Activated naive CD8-positive, alpha-beta T cell treated with anti-CD3 and anti-CD28 coated beads for 36 hours (primary cell): ENCODE measurements at regions not wholly inside any gene's neighbourhood (a gene's known extent, or its start where the extent isn't known, plus 50 kb on each side); places are given as distances from the start of the nearest gene placed in this dataset.
"Not testable (repeated sequence)": the region's sequence is repeated elsewhere in the genome, so short reads cannot be mapped to it uniquely, and the experiment has no call there.

Experiments used
- DNase-seq: peaks from one replicate; pipeline ENCODE4 v3.0.0; 2021
- H3K27ac Mint-ChIP-seq: one replicate; pipeline ENCODE4 v1.8.0; 2022; ENCODE audit warnings: mild to moderate bottlenecking, moderate library complexity, mixed read lengths
- H3K27me3 Mint-ChIP-seq: one replicate; pipeline ENCODE4 v1.8.0; 2022; ENCODE audit warnings: mild to moderate bottlenecking, mixed read lengths
- H3K36me3 Mint-ChIP-seq: one replicate; pipeline ENCODE4 v1.8.0; 2021; ENCODE audit warnings: mild to moderate bottlenecking, mixed read lengths
- H3K4me1 Mint-ChIP-seq: one replicate; pipeline ENCODE4 v1.8.0; 2021; ENCODE audit warnings: mixed read lengths
- H3K4me3 Mint-ChIP-seq: one replicate; pipeline ENCODE4 v1.8.0; 2022; ENCODE audit warnings: mild to moderate bottlenecking, moderate library complexity, mixed read lengths
- H3K9me3 Mint-ChIP-seq: one replicate; pipeline ENCODE4 v1.8.0; 2022; ENCODE audit warnings: mixed read lengths

GRCh38 chr10:80697926-80698325 lies 160.2 kb downstream of the SH2D4B start:
- peaks cover 3% of the 10 kb centered on the region for H3K27me3 Mint-ChIP-seq
- no peak for DNase-seq
- no peaks in the 10 kb centered on the region for H3K4me1 Mint-ChIP-seq
- no peaks in the 10 kb centered on the region for H3K9me3 Mint-ChIP-seq
- H3K27ac Mint-ChIP-seq = no peak overlapping the region
- no peak overlapping the region for H3K4me3 Mint-ChIP-seq
- no peaks in the 10 kb centered on the region for H3K36me3 Mint-ChIP-seq

GRCh38 chr10:80699602-80700039 lies 161.9 kb downstream of the SH2D4B start:
- H3K9me3 Mint-ChIP-seq = no peaks in the 10 kb centered on the region
- H3K4me1 Mint-ChIP-seq = no peaks in the 10 kb centered on the region
- DNase-seq = peak; percentile 73
- no peak overlapping the region for H3K27ac Mint-ChIP-seq
- no peaks in the 10 kb centered on the region for H3K36me3 Mint-ChIP-seq
- H3K4me3 Mint-ChIP-seq = no peak overlapping the region
- peaks cover 3% of the 10 kb centered on the region for H3K27me3 Mint-ChIP-seq

- H3K9me3 Mint-ChIP-seq = no peaks in the 10 kb centered on the region
- H3K4me1 Mint-ChIP-seq = no peaks in the 10 kb centered on the region
- H3K4me3 Mint-ChIP-seq = no peak overlapping the region
These were observed 162.6 kb downstream of the SH2D4B start for GRCh38 chr10:80700252-80700651.

DNA sequence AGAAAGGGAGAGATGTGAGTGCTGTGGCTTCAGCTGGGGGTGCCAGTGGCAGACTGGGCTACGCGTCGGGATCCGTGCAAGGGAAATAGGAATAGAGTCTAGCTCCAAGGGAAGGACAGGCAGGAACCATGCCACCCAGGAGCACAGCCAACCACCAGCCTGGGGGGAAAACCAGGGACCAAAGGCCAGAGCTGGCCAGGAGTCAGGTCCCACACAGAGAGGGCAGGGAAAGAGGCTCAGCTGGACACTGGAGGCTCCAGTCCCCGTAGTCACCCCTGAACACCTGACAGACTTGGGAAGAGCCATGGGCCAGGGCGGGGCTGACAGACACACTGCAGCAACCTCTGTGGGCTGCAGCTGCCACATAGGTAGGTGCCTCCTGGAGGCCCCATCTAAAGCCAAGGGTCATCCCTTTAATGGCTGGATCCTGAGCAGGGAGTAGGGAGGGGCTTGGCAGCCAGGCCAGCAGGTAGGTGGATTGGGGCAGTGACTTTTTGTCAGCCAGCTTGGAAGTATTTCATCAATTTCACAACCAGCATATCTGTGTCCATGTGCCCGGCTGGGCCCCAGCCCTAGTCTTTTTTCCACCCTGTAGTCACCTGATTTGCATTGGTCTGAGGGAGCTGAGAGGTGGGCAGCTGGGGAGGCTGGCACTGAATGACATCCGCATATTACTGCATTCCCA lies 163.2 kb downstream of the SH2D4B start:
- Mint-ChIP-seq H3K9me3 (no peaks in the 10 kb centered on the region), H3K4me1 (no peaks in the 10 kb centered on the region), H3K27ac (no peak overlapping the region), H3K27me3 (peaks cover 9% of the 10 kb centered on the region), H3K4me3 (no peak overlapping the region), H3K36me3 (no peaks in the 10 kb centered on the region)
- DNase-seq = no peak

More at GRCh38 chr10:80700252-80700651, 162.6 kb downstream of the SH2D4B start:
- H3K27ac Mint-ChIP-seq = no peak overlapping the region
- H3K27me3 Mint-ChIP-seq = peaks cover 3% of the 10 kb centered on the region
- no peak for DNase-seq
- H3K36me3 Mint-ChIP-seq = no peaks in the 10 kb centered on the region

- Mint-ChIP-seq H3K4me3 (no peak overlapping the region), H3K27ac (no peak overlapping the region), H3K27me3 (peaks cover 9% of the 10 kb centered on the region), H3K4me1 (no peaks in the 10 kb centered on the region), H3K9me3 (no peaks in the 10 kb centered on the region), H3K36me3 (no peaks in the 10 kb centered on the region)
- DNase-seq = no peak
These were observed 164.0 kb downstream of the SH2D4B start for GRCh38 chr10:80701706-80702105.

DNA sequence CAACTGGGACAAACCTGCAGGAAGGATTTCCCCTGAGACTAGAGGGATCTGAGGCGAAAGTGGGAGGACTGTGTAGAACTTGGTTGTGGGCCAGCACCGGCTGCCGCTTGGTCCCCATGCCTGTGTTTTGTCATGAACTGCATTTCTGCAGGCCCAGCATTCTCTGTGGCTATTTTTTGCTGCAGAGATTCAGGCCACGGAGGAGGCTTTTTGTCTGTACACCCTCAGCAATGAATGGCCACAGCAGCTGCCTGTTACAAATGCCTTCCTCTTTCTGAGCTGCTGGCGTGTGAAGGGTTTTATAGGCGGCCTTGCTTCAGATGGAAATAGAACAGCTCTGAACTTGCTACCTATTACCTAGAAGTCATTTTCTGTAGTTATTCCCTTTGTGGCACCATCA lies 164.4 kb downstream of the SH2D4B start:
- Mint-ChIP-seq H3K27ac (no peak overlapping the region), H3K4me1 (no peaks in the 10 kb centered on the region), H3K9me3 (no peaks in the 10 kb centered on the region), H3K36me3 (no peaks in the 10 kb centered on the region), H3K27me3 (peaks cover 9% of the 10 kb centered on the region), H3K4me3 (no peak overlapping the region)
- DNase-seq = no peak

- Mint-ChIP-seq H3K4me1 (no peaks in the 10 kb centered on the region), H3K4me3 (no peak overlapping the region), H3K27me3 (peaks cover 6% of the 10 kb centered on the region), H3K27ac (no peak overlapping the region), H3K36me3 (no peaks in the 10 kb centered on the region), H3K9me3 (no peaks in the 10 kb centered on the region)
- no peak for DNase-seq
These were observed 168.2 kb downstream of the SH2D4B start for GRCh38 chr10:80705899-80706298.

GRCh38 chr10:80708185-80708584 lies 170.5 kb downstream of the SH2D4B start:
- no peak for DNase-seq
- Mint-ChIP-seq H3K4me3 (no peak overlapping the region), H3K9me3 (no peaks in the 10 kb centered on the region), H3K27ac (no peak overlapping the region), H3K27me3 (peaks cover 10% of the 10 kb centered on the region), H3K4me1 (no peaks in the 10 kb centered on the region), H3K36me3 (no peaks in the 10 kb centered on the region)

- Mint-ChIP-seq H3K36me3 (no peaks in the 10 kb centered on the region), H3K4me3 (no peak overlapping the region), H3K4me1 (no peaks in the 10 kb centered on the region), H3K9me3 (no peaks in the 10 kb centered on the region), H3K27me3 (peaks cover 10% of the 10 kb centered on the region), H3K27ac (no peak overlapping the region)
- no peak for DNase-seq
These were observed 171.1 kb downstream of the SH2D4B start for GRCh38 chr10:80708808-80709207.

DNA sequence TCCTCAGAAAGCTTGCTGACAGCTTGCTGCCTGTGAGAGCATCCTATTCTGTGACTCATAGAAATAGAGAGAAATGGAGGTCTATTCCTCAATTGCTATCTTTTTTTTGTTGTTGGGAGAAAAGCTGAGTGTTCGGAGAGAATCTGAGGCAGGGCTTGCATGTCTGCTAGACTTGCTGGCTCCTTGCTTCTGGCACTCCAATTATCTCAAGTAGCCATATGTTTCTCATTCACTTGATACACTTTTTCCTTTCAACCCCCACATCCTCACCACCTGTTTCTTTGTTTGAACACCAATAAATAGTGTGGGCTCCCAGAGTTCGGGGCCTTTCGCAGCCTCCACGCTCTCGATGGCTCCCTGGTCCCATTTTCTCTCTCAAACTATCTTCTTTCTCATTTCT lies 172.2 kb downstream of the SH2D4B start:
- H3K27ac Mint-ChIP-seq = no peak overlapping the region
- no peak overlapping the region for H3K4me3 Mint-ChIP-seq
- no peaks in the 10 kb centered on the region for H3K4me1 Mint-ChIP-seq
- H3K9me3 Mint-ChIP-seq = no peaks in the 10 kb centered on the region
- DNase-seq = no peak
- H3K36me3 Mint-ChIP-seq = no peaks in the 10 kb centered on the region
- peaks cover 10% of the 10 kb centered on the region for H3K27me3 Mint-ChIP-seq

DNA sequence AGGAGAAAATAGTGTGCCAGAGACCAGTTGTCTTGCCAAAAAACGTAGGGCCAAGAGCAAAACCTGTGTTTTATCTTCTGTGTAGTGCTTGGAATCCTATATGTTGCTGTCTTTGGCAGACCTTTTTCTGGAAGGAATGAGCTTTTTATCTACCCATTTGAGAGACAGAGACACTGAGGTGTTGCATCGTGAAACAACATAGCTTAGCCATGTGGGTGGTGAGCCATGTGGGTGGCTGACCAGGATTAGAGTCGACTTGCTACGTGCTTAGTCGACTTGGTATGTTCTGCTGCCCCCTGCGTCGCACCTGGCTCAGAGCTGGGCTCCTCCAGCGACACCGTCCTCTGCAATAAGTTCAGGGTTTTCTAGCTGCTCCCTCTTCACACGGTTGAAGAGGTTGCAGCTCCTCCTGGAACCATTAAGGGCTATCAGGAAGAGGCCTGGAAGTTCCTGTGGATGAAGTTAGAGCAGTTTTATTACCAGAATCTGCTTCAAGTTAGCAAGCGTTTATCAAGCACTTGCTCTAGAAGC lies 175.8 kb downstream of the SH2D4B start:
- Mint-ChIP-seq H3K9me3 (no peaks in the 10 kb centered on the region), H3K4me1 (no peaks in the 10 kb centered on the region), H3K27me3 (peaks cover 4% of the 10 kb centered on the region), H3K4me3 (no peak overlapping the region), H3K27ac (no peak overlapping the region), H3K36me3 (no peaks in the 10 kb centered on the region)
- DNase-seq = no peak

- H3K27ac Mint-ChIP-seq = no peak overlapping the region
- peaks cover 4% of the 10 kb centered on the region for H3K27me3 Mint-ChIP-seq
- H3K9me3 Mint-ChIP-seq = no peaks in the 10 kb centered on the region
- no peaks in the 10 kb centered on the region for H3K36me3 Mint-ChIP-seq
- no peaks in the 10 kb centered on the region for H3K4me1 Mint-ChIP-seq
- no peak for DNase-seq
- no peak overlapping the region for H3K4me3 Mint-ChIP-seq
These were observed 176.9 kb downstream of the SH2D4B start for GRCh38 chr10:80714566-80714965.

GRCh38 chr10:80718024-80718423 lies 180.3 kb downstream of the SH2D4B start:
- peaks cover 6% of the 10 kb centered on the region for H3K9me3 Mint-ChIP-seq
- DNase-seq = no peak
- H3K27me3 Mint-ChIP-seq = no peaks in the 10 kb centered on the region
- H3K27ac Mint-ChIP-seq = no peak overlapping the region
- peaks cover 2% of the 10 kb centered on the region for H3K4me1 Mint-ChIP-seq
- H3K36me3 Mint-ChIP-seq = no peaks in the 10 kb centered on the region
- no peak overlapping the region for H3K4me3 Mint-ChIP-seq

- no peak overlapping the region for H3K4me3 Mint-ChIP-seq
- no peak for DNase-seq
- H3K9me3 Mint-ChIP-seq = peaks cover 6% of the 10 kb centered on the region
- H3K27me3 Mint-ChIP-seq = no peaks in the 10 kb centered on the region
- H3K36me3 Mint-ChIP-seq = no peaks in the 10 kb centered on the region
- no peak overlapping the region for H3K27ac Mint-ChIP-seq
- H3K4me1 Mint-ChIP-seq = peaks cover 2% of the 10 kb centered on the region
These were observed 182.2 kb downstream of the SH2D4B start for GRCh38 chr10:80719935-80720334.

DNA sequence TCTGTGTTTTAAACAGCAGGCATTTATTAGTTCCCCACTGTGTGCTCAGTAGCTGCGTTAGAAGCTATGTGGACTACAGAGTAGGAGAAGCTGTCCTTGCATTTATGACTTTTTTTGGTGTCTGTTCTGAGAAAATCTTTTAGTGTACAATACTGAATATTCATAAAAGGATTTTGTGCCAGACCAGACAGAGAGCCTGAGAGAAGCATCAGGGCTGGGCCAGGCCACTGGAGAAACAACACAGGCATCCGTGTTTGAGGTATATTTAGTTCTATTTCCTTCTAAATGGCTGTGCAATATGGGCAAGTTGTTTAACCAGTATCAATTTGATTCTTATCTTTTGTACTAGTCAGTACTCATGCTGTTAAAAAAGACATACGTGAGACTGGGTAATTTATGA lies 182.8 kb downstream of the SH2D4B start:
- Mint-ChIP-seq H3K9me3 (peaks cover 6% of the 10 kb centered on the region), H3K4me3 (no peak overlapping the region), H3K27me3 (no peaks in the 10 kb centered on the region), H3K27ac (no peak overlapping the region), H3K4me1 (peaks cover 2% of the 10 kb centered on the region), H3K36me3 (no peaks in the 10 kb centered on the region)
- DNase-seq = no peak

GRCh38 chr10:80728354-80728753 lies 190.7 kb downstream of the SH2D4B start:
- H3K9me3 Mint-ChIP-seq, H3K4me3 Mint-ChIP-seq, H3K36me3 Mint-ChIP-seq, DNase-seq, H3K4me1 Mint-ChIP-seq, H3K27me3 Mint-ChIP-seq, H3K27ac Mint-ChIP-seq: not testable (repeated sequence)
